CD14-positive monocyte (primary cell): ENCODE measurements at regions not wholly inside any gene's neighbourhood (a gene's known extent, or its start where the extent isn't known, plus 50 kb on each side); places are given as distances from the start of the nearest gene placed in this dataset.

Source experiments
- DNase-seq, 3 donors: peaks; one replicate each; pipeline ENCODE4 v3.0.0-alpha.2; 2011 to 2022
- H2AFZ ChIP-seq: 2 replicates; pipeline ENCODE4 v1.6.0; 2012; ENCODE audit warnings: mild to moderate bottlenecking, low read depth, low read length, inconsistent platforms; ENCODE audit not compliant: insufficient read depth, poor library complexity, severe bottlenecking
- H3K27ac ChIP-seq, 2 donors: 1 replicate in 1 of 2; 2 replicates in 1 of 2; pipeline ENCODE4 v1.5.1; 2012 to 2013; ENCODE audit warnings: low read length in 2 of 2, control low read depth in 1 of 2, inconsistent platforms in 1 of 2, low read depth in 1 of 2, mild to moderate bottlenecking in 1 of 2
- H3K27me3 ChIP-seq, 2 donors: one replicate each; pipeline versions ENCODE4 v1.6.0 to v1.6.1; 2011 to 2013; ENCODE audit warnings: low read length in 2 of 2; ENCODE audit not compliant: control insufficient read depth in 2 of 2, insufficient read depth in 2 of 2
- H3K36me3 ChIP-seq, 2 donors: replicated peaks in 1 of 2; 1 replicate in 1 of 2; 2 replicates in 1 of 2; pipeline versions ENCODE4 v1.5.1 to v1.6.1; 2012 to 2013; ENCODE audit warnings: low read length in 2 of 2, control low read depth in 1 of 2, inconsistent platforms in 1 of 2, mild to moderate bottlenecking in 1 of 2; ENCODE audit not compliant: insufficient read depth in 2 of 2, control insufficient read depth in 1 of 2
- H3K4me1 ChIP-seq, 2 donors: 1 replicate in 1 of 2; 2 replicates in 1 of 2; pipeline versions ENCODE4 v1.5.1 to v1.6.1; 2012 to 2013; ENCODE audit warnings: low read length in 2 of 2, control low read depth in 1 of 2, inconsistent platforms in 1 of 2, mild to moderate bottlenecking in 1 of 2, moderate library complexity in 1 of 2; ENCODE audit not compliant: insufficient read depth in 2 of 2, control insufficient read depth in 1 of 2
- H3K4me2 ChIP-seq: replicated peaks from 2 replicates; pipeline ENCODE3; 2012; ENCODE audit warnings: low read length, moderate library complexity, mild to moderate bottlenecking; ENCODE audit not compliant: poor library complexity, severe bottlenecking; ENCODE audit errors: extremely low read depth
- H3K4me3 ChIP-seq, 3 experiments: fragments of 200-600 bp in 1 of 3; sonication (generic) in 1 of 3; replicated peaks in 1 of 3; 1 replicate in 2 of 3; 2 replicates in 1 of 3; pipeline ENCODE4 v1.5.1; 2011 to 2013; ENCODE audit warnings: low read length in 3 of 3, mild to moderate bottlenecking in 3 of 3, control low read depth in 2 of 3, low read depth in 2 of 3, inconsistent platforms in 1 of 3, moderate library complexity in 1 of 3
- H3K79me2 ChIP-seq: 2 replicates; pipeline ENCODE4 v1.6.0; 2012; ENCODE audit warnings: mild to moderate bottlenecking, control low read depth, inconsistent platforms, low read length, moderate library complexity; ENCODE audit not compliant: insufficient read depth
- H3K9ac ChIP-seq: 2 replicates; pipeline ENCODE4 v1.6.0; 2017; ENCODE audit warnings: low read length, mild to moderate bottlenecking; ENCODE audit not compliant: insufficient read depth, poor library complexity, severe bottlenecking
- H3K9me3 ChIP-seq, 2 donors: replicated peaks in 1 of 2; 1 replicate in 1 of 2; 2 replicates in 1 of 2; pipeline versions ENCODE4 v1.5.1 to v1.6.1; 2012 to 2013; ENCODE audit warnings: low read length in 2 of 2, control low read depth in 1 of 2; ENCODE audit not compliant: control insufficient read depth in 1 of 2, insufficient read depth in 1 of 2
- H4K20me1 ChIP-seq: 2 replicates; pipeline ENCODE4 v1.6.0; 2012; ENCODE audit warnings: mild to moderate bottlenecking, low read length, control low read depth, moderate library complexity; ENCODE audit not compliant: insufficient read depth
- H3K27ac Mint-ChIP-seq, 7 donors: one replicate each; pipeline ENCODE4 v1.8.0; 2020; ENCODE audit warnings: mild to moderate bottlenecking in 7 of 7, mixed read lengths in 7 of 7, moderate library complexity in 6 of 7, inconsistent platforms in 2 of 7
- H3K27me3 Mint-ChIP-seq, 3 donors: one replicate each; pipeline ENCODE4 v1.8.0; 2021 to 2022; ENCODE audit warnings: low read depth in 3 of 3, mild to moderate bottlenecking in 3 of 3, mixed read lengths in 3 of 3, moderate library complexity in 3 of 3, inconsistent platforms in 1 of 3
- H3K36me3 Mint-ChIP-seq, 2 donors: one replicate each; pipeline ENCODE4 v1.8.0; 2020; ENCODE audit warnings: mixed read lengths in 2 of 2, inconsistent platforms in 1 of 2, mild to moderate bottlenecking in 1 of 2
- H3K4me1 Mint-ChIP-seq: one replicate; pipeline ENCODE4 v1.8.0; 2020; ENCODE audit warnings: mild to moderate bottlenecking, mixed read lengths
- H3K4me3 Mint-ChIP-seq, 2 donors: one replicate each; pipeline ENCODE4 v1.8.0; 2020; ENCODE audit warnings: mild to moderate bottlenecking in 2 of 2, mixed read lengths in 2 of 2, moderate library complexity in 1 of 2
- H3K9me3 Mint-ChIP-seq, 7 donors: one replicate each; pipeline ENCODE4 v1.8.0; 2020 to 2022; ENCODE audit warnings: mixed read lengths in 7 of 7, mild to moderate bottlenecking in 6 of 7, moderate library complexity in 6 of 7, inconsistent platforms in 2 of 7
- CTCF ChIP-seq: fragments of 200-600 bp; IDR thresholded peaks from one replicate; pipeline ENCODE4 v1.8.0; 2022; ENCODE audit warnings: antibody characterized with exemption, mild to moderate bottlenecking
- WGBS: methylation state at CpG from one replicate; pipeline ENCODE4 v1.1.5; 2013; ENCODE audit warnings: missing lambda C conversion rate; ENCODE audit not compliant: insufficient coverage; 5-methylcytosine and 5-hydroxymethylcytosine counted together
- intact Hi-C, 2 donors: fragments of 100-400 bp; cut with micrococcal nuclease; formaldehyde crosslinking; loops; one replicate each; pipeline versions ENCODE4 v1.15.0 to v1.15.1; 2023

GRCh38 chr14:31942166-31942841 lies 134.8 kb upstream of the ARHGAP5 start:
- no peak for TF ChIP-seq CTCF
- H3K4me1 ChIP-seq: no peaks in the 10 kb centered on the region
- H3K79me2 ChIP-seq: no peaks in the 10 kb centered on the region
- no peaks in the 10 kb centered on the region for H4K20me1 ChIP-seq
- no peaks in the 10 kb centered on the region for H3K36me3 ChIP-seq
- peaks cover 0 to 5% (median 0%) of the 10 kb centered on the region in 3 donors for H3K27me3 Mint-ChIP-seq
- no peaks in the 10 kb centered on the region for H3K9me3 ChIP-seq
- H3K9ac ChIP-seq: no peak overlapping the region
- no peaks in the 10 kb centered on the region for H3K27me3 ChIP-seq
- no peaks in the 10 kb centered on the region for H3K36me3 Mint-ChIP-seq
- H3K4me3 Mint-ChIP-seq: no peak overlapping the region
- DNase-seq: no peak
- no peak overlapping the region for H3K27ac ChIP-seq
- WGBS: 89% methylated on average over 9 of the region's 9 CpGs
- H2AFZ ChIP-seq: no peak overlapping the region
- no peaks in the 10 kb centered on the region for H3K9me3 Mint-ChIP-seq
- H3K4me3 ChIP-seq: no peak overlapping the region
- H3K27ac Mint-ChIP-seq: no peak overlapping the region
- intact Hi-C loops: no loop called here
- H3K4me2 ChIP-seq: no peak overlapping the region
- no peaks in the 10 kb centered on the region for H3K4me1 Mint-ChIP-seq

GRCh38 chr14:31943217-31943799 lies 133.8 kb upstream of the ARHGAP5 start:
- peaks cover 0 to 5% (median 0%) of the 10 kb centered on the region in 3 donors for H3K27me3 Mint-ChIP-seq

More at GRCh38 chr14:31943217-31943799, 133.8 kb upstream of the ARHGAP5 start:
- TF ChIP-seq CTCF: no peak
- Histone ChIP-seq H3K9ac (no peak overlapping the region), H3K4me3 (no peak overlapping the region), H3K36me3 (no peaks in the 10 kb centered on the region), H3K79me2 (no peaks in the 10 kb centered on the region), H3K4me2 (no peak overlapping the region), H4K20me1 (no peaks in the 10 kb centered on the region), H2AFZ (no peak overlapping the region), H3K27ac (no peak overlapping the region), H3K9me3 (no peaks in the 10 kb centered on the region), H3K4me1 (no peaks in the 10 kb centered on the region), H3K27me3 (no peaks in the 10 kb centered on the region)
- no peak for DNase-seq
- Mint-ChIP-seq H3K4me3 (no peak overlapping the region), H3K36me3 (no peaks in the 10 kb centered on the region), H3K4me1 (no peaks in the 10 kb centered on the region), H3K9me3 (no peaks in the 10 kb centered on the region), H3K27ac (peak overlapping the region in 1 of 7 donors; percentile 32)
- 93% methylated on average over 2 of the region's 5 CpGs for WGBS
- intact Hi-C loops: no loop called here
